Hepatocyte (in vitro differentiated cells): ENCODE measurements at regions not wholly inside any gene's neighbourhood (a gene's known extent, or its start where the extent isn't known, plus 50 kb on each side); places are given as distances from the start of the nearest gene placed in this dataset.

Experiments
- EZH2 ChIP-seq: fragments of 200-600 bp; sonication (generic); IDR thresholded peaks from 2 replicates; pipeline ENCODE4 v1.6.1; 2016; ENCODE audit warnings: antibody characterized with exemption, mild to moderate bottlenecking, borderline replicate concordance
- EZH2phosphoT487 ChIP-seq: fragments of 200-600 bp; sonication (generic); IDR thresholded peaks from one replicate; pipeline ENCODE4 v1.6.1; 2018; ENCODE audit warnings: antibody characterized with exemption, mild to moderate bottlenecking, low read depth, moderate library complexity; ENCODE audit not compliant: unreplicated experiment, severe bottlenecking
- TF ChIP-seq, protein P1 (sequence below): fragments of 200-600 bp; sonication (generic); IDR thresholded peaks from 2 replicates; pipeline ENCODE4 v1.5.1; 2016; ENCODE audit warnings: antibody characterized with exemption, mild to moderate bottlenecking; ENCODE audit not compliant: poor library complexity

DNA sequence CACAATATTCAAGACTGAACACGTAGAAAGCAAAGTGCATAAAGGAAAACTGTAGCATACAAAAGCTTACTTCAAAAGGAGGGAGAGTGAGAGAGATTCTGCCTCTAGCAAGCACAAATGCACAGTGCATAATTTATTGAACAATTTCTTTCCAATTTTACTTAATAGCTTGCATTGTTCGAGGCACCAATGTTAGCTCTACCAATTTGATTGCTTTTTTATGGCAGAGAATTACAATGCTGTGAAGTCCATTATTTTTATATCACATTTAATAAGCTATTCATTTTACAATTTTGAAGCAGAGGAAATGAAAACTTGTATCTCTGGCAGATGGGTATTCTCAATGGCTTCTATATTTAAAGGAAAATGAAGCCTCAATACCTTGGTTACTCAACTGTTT lies 331.7 kb downstream of the GPM6A start:
- TF ChIP-seq, protein P1, sequence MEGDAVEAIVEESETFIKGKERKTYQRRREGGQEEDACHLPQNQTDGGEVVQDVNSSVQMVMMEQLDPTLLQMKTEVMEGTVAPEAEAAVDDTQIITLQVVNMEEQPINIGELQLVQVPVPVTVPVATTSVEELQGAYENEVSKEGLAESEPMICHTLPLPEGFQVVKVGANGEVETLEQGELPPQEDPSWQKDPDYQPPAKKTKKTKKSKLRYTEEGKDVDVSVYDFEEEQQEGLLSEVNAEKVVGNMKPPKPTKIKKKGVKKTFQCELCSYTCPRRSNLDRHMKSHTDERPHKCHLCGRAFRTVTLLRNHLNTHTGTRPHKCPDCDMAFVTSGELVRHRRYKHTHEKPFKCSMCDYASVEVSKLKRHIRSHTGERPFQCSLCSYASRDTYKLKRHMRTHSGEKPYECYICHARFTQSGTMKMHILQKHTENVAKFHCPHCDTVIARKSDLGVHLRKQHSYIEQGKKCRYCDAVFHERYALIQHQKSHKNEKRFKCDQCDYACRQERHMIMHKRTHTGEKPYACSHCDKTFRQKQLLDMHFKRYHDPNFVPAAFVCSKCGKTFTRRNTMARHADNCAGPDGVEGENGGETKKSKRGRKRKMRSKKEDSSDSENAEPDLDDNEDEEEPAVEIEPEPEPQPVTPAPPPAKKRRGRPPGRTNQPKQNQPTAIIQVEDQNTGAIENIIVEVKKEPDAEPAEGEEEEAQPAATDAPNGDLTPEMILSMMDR: no peak
- TF ChIP-seq EZH2 (no peak), EZH2phosphoT487 (no peak)
